SH-SY5Y (cell line): ENCODE measurements at regions not wholly inside any gene's neighbourhood (a gene's known extent, or its start where the extent isn't known, plus 50 kb on each side); places are given as distances from the start of the nearest gene placed in this dataset.
A peak's percentile ranks its signal among the peaks of the same experiment; 100 is the strongest.

Source experiments
- GATA2 ChIP-seq: IDR thresholded peaks from 2 replicates; pipeline ENCODE4 v1.6.1; 2011; ENCODE audit warnings: mild to moderate bottlenecking, low read depth, low read length
- GATA3 ChIP-seq: IDR thresholded peaks from 2 replicates; pipeline ENCODE4 v1.6.1; 2011; ENCODE audit warnings: low read depth, mild to moderate bottlenecking, low read length, moderate library complexity

GRCh38 chr2:150260636-150261035 lies 226.8 kb downstream of the RND3 start:
- TF ChIP-seq GATA3 (0 out of 2 replicates have a peak, but pooled peaks have one; percentile 16), GATA2 (no peak)
